HEK293 (cell line): ENCODE measurements at regions not wholly inside any gene's neighbourhood (a gene's known extent, or its start where the extent isn't known, plus 50 kb on each side); places are given as distances from the start of the nearest gene placed in this dataset.

Source experiments
- CTCF ChIA-PET: fragments of 350-600 bp; formaldehyde crosslinking; extraction: SDS; loops from one replicate; lab custom pipeline; 2021; ENCODE audit warnings: antibody characterized with exemption; lab: Yijun Ruan, JAX
- POLR2A ChIA-PET: fragments of 300-600 bp; formaldehyde crosslinking; extraction: SDS; loops from one replicate; lab custom pipeline; 2020; ENCODE audit warnings: antibody characterized with exemption, inconsistent platforms; lab: Yijun Ruan, JAX
- H3K27ac ChIP-seq: fragments of 200-500 bp; sonication (Bioruptor generic); 2 replicates; pipeline ENCODE4 v1.5.1; 2014; ENCODE audit warnings: low read depth, low read length, control low read depth, inconsistent platforms; ENCODE audit errors: extremely low read depth
- H3K36me3 ChIP-seq, 2 experiments: fragments of 200-500 bp in 1 of 2; sonication (Bioruptor generic) in 1 of 2; 1 replicate in 1 of 2; 2 replicates in 1 of 2; pipeline ENCODE4 v1.5.1; 2014 to 2017; ENCODE audit warnings: inconsistent platforms in 2 of 2, low read length in 2 of 2; ENCODE audit not compliant: control insufficient read depth in 2 of 2, insufficient read depth in 1 of 2
- H3K4me1 ChIP-seq: fragments of 200-500 bp; sonication (Bioruptor generic); 2 replicates; pipeline ENCODE4 v1.5.1; 2014; ENCODE audit warnings: mild to moderate bottlenecking, low read length, inconsistent platforms; ENCODE audit not compliant: control insufficient read depth, insufficient read depth
- H3K4me3 ChIP-seq: 2 replicates; pipeline ENCODE4 v1.5.1; 2011; ENCODE audit warnings: low read depth, mild to moderate bottlenecking, control low read depth, low read length, moderate library complexity
- H3K9me3 ChIP-seq: fragments of 200-500 bp; sonication (Bioruptor generic); 2 replicates; pipeline ENCODE4 v1.5.1; 2014; ENCODE audit warnings: low read depth, low read length, inconsistent platforms; ENCODE audit not compliant: control insufficient read depth, insufficient read depth
- BCL11A ChIP-seq: fragments of 450-650 bp; formaldehyde crosslinking; IDR thresholded peaks from 2 replicates; pipeline ENCODE4 v1.5.1; 2016; ENCODE audit warnings: low read depth, missing biosample characterization, missing genetic modification characterization
- KLF8 ChIP-seq: fragments of 450-650 bp; formaldehyde crosslinking; IDR thresholded peaks from 2 replicates; pipeline ENCODE4 v1.5.1; 2016; ENCODE audit warnings: missing biosample characterization, missing genetic modification characterization
- SETDB1 ChIP-seq: IDR thresholded peaks from one replicate; pipeline ENCODE4 v1.6.1; 2017; ENCODE audit warnings: mild to moderate bottlenecking, low read length, moderate library complexity, mixed read lengths; ENCODE audit not compliant: insufficient read length
- SP7 ChIP-seq: fragments of 450-650 bp; formaldehyde crosslinking; IDR thresholded peaks from 2 replicates; pipeline ENCODE4 v1.5.1; 2016; ENCODE audit warnings: missing biosample characterization, missing genetic modification characterization
- ZEB2 ChIP-seq: fragments of 450-650 bp; formaldehyde crosslinking; IDR thresholded peaks from 2 replicates; pipeline ENCODE4 v1.5.1; 2016; ENCODE audit warnings: missing biosample characterization, missing genetic modification characterization
- ZFHX2 ChIP-seq: fragments of 450-650 bp; formaldehyde crosslinking; conservative IDR thresholded peaks from 2 replicates; pipeline ENCODE4 v1.5.1; 2016; ENCODE audit warnings: missing biosample characterization, missing genetic modification characterization
- ZNF16 ChIP-seq: fragments of 450-650 bp; formaldehyde crosslinking; IDR thresholded peaks from 2 replicates; pipeline ENCODE4 v1.5.1; 2016; ENCODE audit warnings: low read depth, missing biosample characterization, missing genetic modification characterization
- ZNF175 ChIP-seq: fragments of 450-650 bp; formaldehyde crosslinking; IDR thresholded peaks from 2 replicates; pipeline ENCODE4 v1.5.1; 2016; ENCODE audit warnings: missing biosample characterization, missing genetic modification characterization
- ZNF266 ChIP-seq: fragments of 450-650 bp; formaldehyde crosslinking; IDR thresholded peaks from 2 replicates; pipeline ENCODE4 v1.5.1; 2016; ENCODE audit warnings: missing biosample characterization, missing genetic modification characterization, low read depth
- ZNF274 ChIP-seq, 2 experiments: fragments of 200-500 bp in 1 of 2; fragments of 450-650 bp in 1 of 2; sonication (Bioruptor generic) in 1 of 2; formaldehyde crosslinking in 1 of 2; IDR thresholded peaks; 2 replicates each; pipeline versions ENCODE4 v1.5.1 to v1.6.1; 2014 to 2016; ENCODE audit warnings: borderline replicate concordance in 1 of 2, inconsistent platforms in 1 of 2, low read length in 1 of 2, missing biosample characterization in 1 of 2, missing genetic modification characterization in 1 of 2
- ZNF292 ChIP-seq: fragments of 450-650 bp; formaldehyde crosslinking; IDR thresholded peaks from 2 replicates; pipeline ENCODE4 v1.5.1; 2016; ENCODE audit warnings: low read depth, missing biosample characterization, missing genetic modification characterization, borderline replicate concordance
- ZNF350 ChIP-seq: fragments of 450-650 bp; formaldehyde crosslinking; IDR thresholded peaks from 2 replicates; pipeline ENCODE4 v1.5.0; 2017; ENCODE audit warnings: missing biosample characterization, mild to moderate bottlenecking, missing genetic modification characterization
- ZNF37A ChIP-seq: fragments of 450-650 bp; IDR thresholded peaks from 2 replicates; pipeline ENCODE4 v1.5.1; 2018; ENCODE audit warnings: missing biosample characterization, missing genetic modification characterization
- ZNF473 ChIP-seq: fragments of 450-650 bp; formaldehyde crosslinking; IDR thresholded peaks from 2 replicates; pipeline ENCODE4 v1.5.1; 2017; ENCODE audit warnings: missing biosample characterization, missing genetic modification characterization
- ZNF513 ChIP-seq: fragments of 450-650 bp; IDR thresholded peaks from 2 replicates; pipeline ENCODE4 v1.5.1; 2018; ENCODE audit warnings: missing biosample characterization, missing genetic modification characterization
- ZNF529 ChIP-seq: fragments of 450-650 bp; formaldehyde crosslinking; IDR thresholded peaks from 2 replicates; pipeline ENCODE4 v1.5.1; 2017; ENCODE audit warnings: missing genetic modification characterization, missing biosample characterization; ENCODE audit not compliant: insufficient replicate concordance
- ZNF596 ChIP-seq: fragments of 450-650 bp; IDR thresholded peaks from 2 replicates; pipeline ENCODE4 v1.5.0; 2018; ENCODE audit warnings: missing biosample characterization, mild to moderate bottlenecking, missing genetic modification characterization, moderate library complexity
- ZNF704 ChIP-seq: fragments of 450-650 bp; formaldehyde crosslinking; IDR thresholded peaks from 2 replicates; pipeline ENCODE4 v1.5.1; 2016; ENCODE audit warnings: missing biosample characterization, missing genetic modification characterization
- ZNF837 ChIP-seq: fragments of 450-650 bp; formaldehyde crosslinking; IDR thresholded peaks from 2 replicates; pipeline ENCODE4 v1.5.1; 2016; ENCODE audit warnings: missing biosample characterization, missing genetic modification characterization
- ZSCAN16 ChIP-seq: fragments of 450-650 bp; formaldehyde crosslinking; IDR thresholded peaks from 2 replicates; pipeline ENCODE4 v1.5.1; 2016; ENCODE audit warnings: missing biosample characterization, missing genetic modification characterization
- ZSCAN23 ChIP-seq: fragments of 450-650 bp; formaldehyde crosslinking; IDR thresholded peaks from 2 replicates; pipeline ENCODE4 v1.5.1; 2016; ENCODE audit warnings: missing biosample characterization, missing genetic modification characterization
- TF ChIP-seq, protein P1 (sequence below): fragments of 450-650 bp; formaldehyde crosslinking; IDR thresholded peaks from 2 replicates; pipeline ENCODE4 v1.5.1; 2017; ENCODE audit warnings: missing biosample characterization, missing genetic modification characterization
- TF ChIP-seq, protein P2 (sequence below): fragments of 450-650 bp; formaldehyde crosslinking; IDR thresholded peaks from 2 replicates; pipeline ENCODE4 v1.5.1; 2016; ENCODE audit warnings: missing biosample characterization, missing genetic modification characterization, borderline replicate concordance
- TF ChIP-seq, protein P3 (sequence below): fragments of 450-650 bp; formaldehyde crosslinking; IDR thresholded peaks from 2 replicates; pipeline ENCODE4 v1.5.1; 2016; ENCODE audit warnings: missing biosample characterization, missing genetic modification characterization

GRCh38 chr4:181909368-181909767, 333.8 kb upstream of the TENM3 start (continued):
- TF ChIP-seq BCL11A = no peak
- TF ChIP-seq ZNF473 (tag by site-specific recombination) = no peak
- no peak for TF ChIP-seq KLF8
- TF ChIP-seq ZNF16 = no peak
- TF ChIP-seq, protein P1, sequence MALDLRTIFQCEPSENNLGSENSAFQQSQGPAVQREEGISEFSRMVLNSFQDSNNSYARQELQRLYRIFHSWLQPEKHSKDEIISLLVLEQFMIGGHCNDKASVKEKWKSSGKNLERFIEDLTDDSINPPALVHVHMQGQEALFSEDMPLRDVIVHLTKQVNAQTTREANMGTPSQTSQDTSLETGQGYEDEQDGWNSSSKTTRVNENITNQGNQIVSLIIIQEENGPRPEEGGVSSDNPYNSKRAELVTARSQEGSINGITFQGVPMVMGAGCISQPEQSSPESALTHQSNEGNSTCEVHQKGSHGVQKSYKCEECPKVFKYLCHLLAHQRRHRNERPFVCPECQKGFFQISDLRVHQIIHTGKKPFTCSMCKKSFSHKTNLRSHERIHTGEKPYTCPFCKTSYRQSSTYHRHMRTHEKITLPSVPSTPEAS (tag by site-specific recombination) = no peak
- no peak for TF ChIP-seq SP7 (tag by site-specific recombination)
- TF ChIP-seq ZNF274 (IDR thresholded peaks at IDR 0.05; ENCODE audit: low read length) = no peak
- TF ChIP-seq ZNF274 (tag by site-specific recombination; IDR thresholded peaks at IDR 0.05; ENCODE audit: borderline replicate concordance) = no peak
- no peak for TF ChIP-seq ZNF37A (tag by site-specific recombination)
- TF ChIP-seq ZNF596 (tag by site-specific recombination) = no peak

GRCh38 chr4:181911420-181911819, 331.8 kb upstream of the TENM3 start:
- CTCF ChIA-PET = no interaction called here
- POLR2A ChIA-PET = no interaction called here

DNA sequence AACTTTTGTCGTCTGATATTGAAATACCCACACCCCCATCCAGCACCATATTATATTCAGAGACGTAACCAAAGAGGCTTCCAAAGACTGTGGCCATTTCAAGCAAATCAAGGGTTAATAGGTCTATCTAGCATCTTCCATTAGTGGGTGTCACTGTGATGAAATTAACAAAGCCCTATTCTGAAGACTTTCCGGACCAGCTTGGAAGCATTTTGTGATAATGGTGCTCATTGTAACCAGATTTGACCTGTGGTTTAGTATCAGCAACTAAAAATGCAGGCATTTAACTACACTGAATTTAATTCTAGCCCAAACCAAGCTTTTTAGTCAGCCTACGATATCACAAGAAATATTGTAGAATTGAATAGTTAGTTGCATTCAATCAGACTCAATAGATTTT, 309.7 kb upstream of the TENM3 start:
- POLR2A ChIA-PET = no interaction called here
- Histone ChIP-seq H3K36me3 (no peaks in the 10 kb centered on the region), H3K4me1 (no peaks in the 10 kb centered on the region), H3K9me3 (no peaks in the 10 kb centered on the region), H3K4me3 (no peak overlapping the region), H3K27ac (no peak overlapping the region)
- CTCF ChIA-PET = no interaction called here
- TF ChIP-seq ZNF704 (tag by site-specific recombination) (no peak), ZNF513 (no peak), ZNF350 (no peak), ZNF529 (tag by site-specific recombination) (no peak), ZSCAN16 (tag by site-specific recombination) (no peak), ZNF266 (tag by site-specific recombination) (no peak)

More at GRCh38 chr4:181911420-181911819, 331.8 kb upstream of the TENM3 start:
- TF ChIP-seq, protein P2, sequence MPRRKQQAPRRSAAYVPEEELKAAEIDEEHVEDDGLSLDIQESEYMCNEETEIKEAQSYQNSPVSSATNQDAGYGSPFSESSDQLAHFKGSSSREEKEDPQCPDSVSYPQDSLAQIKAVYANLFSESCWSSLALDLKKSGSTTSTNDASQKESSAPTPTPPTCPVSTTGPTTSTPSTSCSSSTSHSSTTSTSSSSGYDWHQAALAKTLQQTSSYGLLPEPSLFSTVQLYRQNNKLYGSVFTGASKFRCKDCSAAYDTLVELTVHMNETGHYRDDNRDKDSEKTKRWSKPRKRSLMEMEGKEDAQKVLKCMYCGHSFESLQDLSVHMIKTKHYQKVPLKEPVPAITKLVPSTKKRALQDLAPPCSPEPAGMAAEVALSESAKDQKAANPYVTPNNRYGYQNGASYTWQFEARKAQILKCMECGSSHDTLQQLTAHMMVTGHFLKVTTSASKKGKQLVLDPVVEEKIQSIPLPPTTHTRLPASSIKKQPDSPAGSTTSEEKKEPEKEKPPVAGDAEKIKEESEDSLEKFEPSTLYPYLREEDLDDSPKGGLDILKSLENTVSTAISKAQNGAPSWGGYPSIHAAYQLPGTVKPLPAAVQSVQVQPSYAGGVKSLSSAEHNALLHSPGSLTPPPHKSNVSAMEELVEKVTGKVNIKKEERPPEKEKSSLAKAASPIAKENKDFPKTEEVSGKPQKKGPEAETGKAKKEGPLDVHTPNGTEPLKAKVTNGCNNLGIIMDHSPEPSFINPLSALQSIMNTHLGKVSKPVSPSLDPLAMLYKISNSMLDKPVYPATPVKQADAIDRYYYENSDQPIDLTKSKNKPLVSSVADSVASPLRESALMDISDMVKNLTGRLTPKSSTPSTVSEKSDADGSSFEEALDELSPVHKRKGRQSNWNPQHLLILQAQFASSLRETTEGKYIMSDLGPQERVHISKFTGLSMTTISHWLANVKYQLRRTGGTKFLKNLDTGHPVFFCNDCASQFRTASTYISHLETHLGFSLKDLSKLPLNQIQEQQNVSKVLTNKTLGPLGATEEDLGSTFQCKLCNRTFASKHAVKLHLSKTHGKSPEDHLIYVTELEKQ = no peak
- TF ChIP-seq ZNF837 (tag by site-specific recombination) = no peak
- TF ChIP-seq ZNF175 = no peak
- TF ChIP-seq ZEB2 = no peak
- TF ChIP-seq ZNF292 (tag by site-specific recombination) = no peak
- TF ChIP-seq ZSCAN23 (tag by site-specific recombination) = no peak
- TF ChIP-seq ZFHX2 (tag by site-specific recombination) = no peak
- TF ChIP-seq SETDB1 = no peak
- TF ChIP-seq, protein P3, sequence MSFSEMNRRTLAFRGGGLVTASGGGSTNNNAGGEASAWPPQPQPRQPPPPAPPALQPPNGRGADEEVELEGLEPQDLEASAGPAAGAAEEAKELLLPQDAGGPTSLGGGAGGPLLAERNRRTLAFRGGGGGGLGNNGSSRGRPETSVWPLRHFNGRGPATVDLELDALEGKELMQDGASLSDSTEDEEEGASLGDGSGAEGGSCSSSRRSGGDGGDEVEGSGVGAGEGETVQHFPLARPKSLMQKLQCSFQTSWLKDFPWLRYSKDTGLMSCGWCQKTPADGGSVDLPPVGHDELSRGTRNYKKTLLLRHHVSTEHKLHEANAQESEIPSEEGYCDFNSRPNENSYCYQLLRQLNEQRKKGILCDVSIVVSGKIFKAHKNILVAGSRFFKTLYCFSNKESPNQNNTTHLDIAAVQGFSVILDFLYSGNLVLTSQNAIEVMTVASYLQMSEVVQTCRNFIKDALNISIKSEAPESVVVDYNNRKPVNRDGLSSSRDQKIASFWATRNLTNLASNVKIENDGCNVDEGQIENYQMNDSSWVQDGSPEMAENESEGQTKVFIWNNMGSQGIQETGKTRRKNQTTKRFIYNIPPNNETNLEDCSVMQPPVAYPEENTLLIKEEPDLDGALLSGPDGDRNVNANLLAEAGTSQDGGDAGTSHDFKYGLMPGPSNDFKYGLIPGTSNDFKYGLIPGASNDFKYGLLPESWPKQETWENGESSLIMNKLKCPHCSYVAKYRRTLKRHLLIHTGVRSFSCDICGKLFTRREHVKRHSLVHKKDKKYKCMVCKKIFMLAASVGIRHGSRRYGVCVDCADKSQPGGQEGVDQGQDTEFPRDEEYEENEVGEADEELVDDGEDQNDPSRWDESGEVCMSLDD (tag by site-specific recombination) = no peak
- no peaks in the 10 kb centered on the region for H3K4me1 ChIP-seq
- H3K9me3 ChIP-seq = no peaks in the 10 kb centered on the region
- no peak overlapping the region for H3K27ac ChIP-seq
- H3K4me3 ChIP-seq = no peak overlapping the region
- no peaks in the 10 kb centered on the region for H3K36me3 ChIP-seq
